ENCODE measurements at regions not wholly inside any gene's neighbourhood (a gene's known extent, or its start where the extent isn't known, plus 50 kb on each side); places are given as distances from the start of the nearest gene placed in this dataset.

DNA sequence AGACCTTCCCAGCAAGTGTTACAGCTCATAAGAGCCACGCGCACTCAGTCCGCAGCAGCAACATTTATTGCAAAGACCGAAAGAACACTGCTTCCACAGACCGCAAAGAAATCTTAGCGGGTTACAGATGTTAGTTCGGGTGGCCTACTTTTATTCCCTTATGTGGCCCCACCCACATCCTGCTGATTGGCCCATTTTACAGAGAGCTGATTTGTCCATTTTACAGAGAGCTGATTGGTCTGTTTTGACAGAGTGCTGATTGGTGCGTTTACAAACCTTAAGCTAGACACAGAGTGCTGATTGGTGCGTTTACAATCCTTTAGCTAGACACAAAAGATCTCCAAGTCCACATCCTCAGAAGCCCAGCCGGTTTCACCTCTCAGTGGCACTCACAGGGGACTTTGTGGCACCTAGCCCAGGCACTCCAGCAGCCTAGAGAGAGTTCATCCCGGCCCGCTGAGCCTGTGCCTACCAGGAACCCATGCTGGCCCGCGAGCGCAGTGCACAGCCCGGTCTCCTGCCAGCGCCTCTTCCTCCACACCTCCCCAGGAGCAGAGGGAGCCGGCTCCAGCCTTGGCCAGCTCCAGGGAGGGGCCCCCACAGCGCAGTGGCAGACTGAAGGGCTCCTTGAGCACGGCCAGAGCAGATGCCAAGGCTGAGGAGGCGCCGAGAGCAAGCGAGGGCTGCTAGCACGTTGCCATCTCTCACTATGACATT, 244.3 kb upstream of the TSHZ2 start:
- H3K27ac ChIP-seq = no peak overlapping the region

DNA sequence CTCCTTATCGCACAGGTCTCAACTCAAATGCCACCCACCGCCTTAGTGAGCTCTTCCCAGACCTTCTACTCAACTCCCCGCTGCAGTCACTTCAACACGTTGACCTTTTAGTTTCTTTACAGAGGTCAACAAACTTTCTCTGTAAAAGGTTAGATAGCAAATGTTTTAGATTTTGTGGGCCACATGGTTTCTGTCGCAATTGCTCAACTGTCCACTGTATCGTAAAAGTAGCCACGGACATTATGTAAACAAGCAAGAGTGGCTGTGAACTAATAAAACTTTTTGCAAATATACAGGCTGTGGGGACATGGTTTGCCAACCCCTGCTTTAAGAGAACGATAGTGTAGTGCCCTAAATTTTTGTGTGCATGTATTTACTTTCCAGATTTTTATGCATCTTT, 247.6 kb upstream of the TSHZ2 start:
- no peak for DNase-seq
- Histone ChIP-seq H3K36me3 (no peaks in the 10 kb centered on the region), H3K27ac (no peak overlapping the region), H3K4me3 (no peak overlapping the region), H3K9me3 (no peaks in the 10 kb centered on the region), H3K4me1 (no peaks in the 10 kb centered on the region), H3K27me3 (no peaks in the 10 kb centered on the region)
- TF ChIP-seq POLR2A (IDR thresholded peaks at IDR 0.05) = no peak
- TF ChIP-seq, protein P1, sequence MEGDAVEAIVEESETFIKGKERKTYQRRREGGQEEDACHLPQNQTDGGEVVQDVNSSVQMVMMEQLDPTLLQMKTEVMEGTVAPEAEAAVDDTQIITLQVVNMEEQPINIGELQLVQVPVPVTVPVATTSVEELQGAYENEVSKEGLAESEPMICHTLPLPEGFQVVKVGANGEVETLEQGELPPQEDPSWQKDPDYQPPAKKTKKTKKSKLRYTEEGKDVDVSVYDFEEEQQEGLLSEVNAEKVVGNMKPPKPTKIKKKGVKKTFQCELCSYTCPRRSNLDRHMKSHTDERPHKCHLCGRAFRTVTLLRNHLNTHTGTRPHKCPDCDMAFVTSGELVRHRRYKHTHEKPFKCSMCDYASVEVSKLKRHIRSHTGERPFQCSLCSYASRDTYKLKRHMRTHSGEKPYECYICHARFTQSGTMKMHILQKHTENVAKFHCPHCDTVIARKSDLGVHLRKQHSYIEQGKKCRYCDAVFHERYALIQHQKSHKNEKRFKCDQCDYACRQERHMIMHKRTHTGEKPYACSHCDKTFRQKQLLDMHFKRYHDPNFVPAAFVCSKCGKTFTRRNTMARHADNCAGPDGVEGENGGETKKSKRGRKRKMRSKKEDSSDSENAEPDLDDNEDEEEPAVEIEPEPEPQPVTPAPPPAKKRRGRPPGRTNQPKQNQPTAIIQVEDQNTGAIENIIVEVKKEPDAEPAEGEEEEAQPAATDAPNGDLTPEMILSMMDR (IDR thresholded peaks at IDR 0.05) = no peak

More for the DNA sequence above, 244.3 kb upstream of the TSHZ2 start:
- no peaks in the 10 kb centered on the region for H3K27me3 ChIP-seq
- no peaks in the 10 kb centered on the region for H3K36me3 ChIP-seq
- H3K9me3 ChIP-seq = no peaks in the 10 kb centered on the region
- no peak for TF ChIP-seq POLR2A (IDR thresholded peaks at IDR 0.05)
- TF ChIP-seq, protein P1 (IDR thresholded peaks at IDR 0.05) = no peak
- no peaks in the 10 kb centered on the region for H3K4me1 ChIP-seq
- no peak for DNase-seq
- H3K4me3 ChIP-seq = no peak overlapping the region

DNA sequence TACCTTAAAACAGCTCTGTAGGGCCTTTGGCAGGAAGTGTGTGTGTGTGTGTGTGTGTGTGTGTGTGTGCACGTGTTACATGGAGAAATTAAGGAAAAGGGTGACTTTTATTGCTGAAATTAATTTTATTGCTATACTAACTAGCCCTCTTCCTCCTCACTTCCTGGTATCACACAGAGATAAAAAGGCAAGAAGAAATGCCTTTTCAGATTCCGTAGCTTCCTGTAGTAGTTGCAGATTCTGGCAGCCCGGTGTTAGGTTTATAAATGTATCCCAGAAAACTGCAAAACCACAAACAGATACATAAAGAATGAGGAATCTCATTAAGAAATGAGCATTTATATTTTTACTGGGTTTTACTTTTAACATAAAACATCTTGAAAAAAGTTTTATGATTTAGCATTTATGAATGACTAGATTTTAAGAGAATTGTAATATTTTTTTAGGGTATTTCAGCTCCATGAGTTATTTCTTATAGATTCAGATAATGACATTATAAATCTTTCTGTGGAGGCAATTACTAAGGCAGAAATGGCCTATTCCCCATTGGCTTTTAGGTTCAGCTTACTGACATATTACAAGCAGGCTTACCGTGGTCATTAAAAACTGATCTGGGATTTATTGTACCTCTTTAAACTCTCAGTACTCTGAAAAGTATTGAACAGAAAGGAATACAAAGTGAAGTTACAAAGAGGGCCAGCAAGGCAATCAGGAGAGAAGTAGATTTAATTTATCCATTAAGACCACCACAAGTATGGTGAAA, 249.1 kb upstream of the TSHZ2 start:
- Histone ChIP-seq H3K4me3 (no peak overlapping the region), H3K9me3 (no peaks in the 10 kb centered on the region), H3K27me3 (no peaks in the 10 kb centered on the region), H3K27ac (no peak overlapping the region), H3K4me1 (no peaks in the 10 kb centered on the region), H3K36me3 (no peaks in the 10 kb centered on the region)
- TF ChIP-seq, protein P1 (IDR thresholded peaks at IDR 0.05) = no peak
- no peak for TF ChIP-seq POLR2A (IDR thresholded peaks at IDR 0.05)
- no peak for DNase-seq

GRCh38 chr20:52708137-52708536, 264.0 kb upstream of the TSHZ2 start:
- DNase-seq = no peak
- no peaks in the 10 kb centered on the region for H3K36me3 ChIP-seq
- H3K9me3 ChIP-seq = no peaks in the 10 kb centered on the region
- H3K27me3 ChIP-seq = no peaks in the 10 kb centered on the region
- H3K27ac ChIP-seq = no peak overlapping the region
- H3K4me3 ChIP-seq = no peak overlapping the region
- H3K4me1 ChIP-seq = no peaks in the 10 kb centered on the region
- TF ChIP-seq, protein P1 (IDR thresholded peaks at IDR 0.05) = no peak
- TF ChIP-seq POLR2A (IDR thresholded peaks at IDR 0.05) = no peak

DNA sequence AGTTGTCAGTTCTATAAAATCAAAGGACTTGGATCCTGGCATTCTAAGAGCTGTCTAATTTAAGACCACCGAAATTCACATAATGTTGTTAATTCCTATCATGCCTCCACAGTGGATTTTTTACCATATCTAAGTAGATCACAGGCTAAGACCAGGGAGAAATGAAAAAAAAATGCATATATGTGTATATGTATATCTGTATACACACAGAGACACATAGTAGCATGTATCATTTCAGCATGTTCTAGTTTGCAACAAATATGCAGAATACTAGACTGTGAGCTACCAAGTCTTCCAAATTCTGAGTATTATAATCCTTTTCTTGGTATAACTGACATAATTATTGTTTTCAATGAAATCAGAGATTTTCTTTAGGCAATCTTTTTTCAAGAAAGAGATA, 267.6 kb upstream of the TSHZ2 start:
- no peak for TF ChIP-seq POLR2A (IDR thresholded peaks at IDR 0.05)
- TF ChIP-seq, protein P1 (IDR thresholded peaks at IDR 0.05) = no peak
- H3K9me3 ChIP-seq = no peaks in the 10 kb centered on the region
- H3K4me3 ChIP-seq = no peak overlapping the region
- H3K27ac ChIP-seq = no peak overlapping the region
- H3K36me3 ChIP-seq = no peaks in the 10 kb centered on the region
- no peaks in the 10 kb centered on the region for H3K27me3 ChIP-seq
- H3K4me1 ChIP-seq = no peaks in the 10 kb centered on the region
- no peak for DNase-seq

All from Peyer's patch (tissue), 4 donors.